GM19035 (cell line): ENCODE measurements at regions not wholly inside any gene's neighbourhood (a gene's known extent, or its start where the extent isn't known, plus 50 kb on each side); places are given as distances from the start of the nearest gene placed in this dataset.
"Not testable (repeated sequence)": the region's sequence is repeated elsewhere in the genome, so short reads cannot be mapped to it uniquely, and the experiment has no call there.

Experiments used
- ATAC-seq: cut with Tn5 transposase; IDR thresholded peaks from one replicate; pipeline ENCODE4 v1.9.1; 2021; ENCODE audit not compliant: unreplicated experiment

- not testable (repeated sequence) for ATAC-seq
Measured at GRCh38 chr11:100409267-100409666, 277.8 kb upstream of the ARHGAP42 start.

DNA sequence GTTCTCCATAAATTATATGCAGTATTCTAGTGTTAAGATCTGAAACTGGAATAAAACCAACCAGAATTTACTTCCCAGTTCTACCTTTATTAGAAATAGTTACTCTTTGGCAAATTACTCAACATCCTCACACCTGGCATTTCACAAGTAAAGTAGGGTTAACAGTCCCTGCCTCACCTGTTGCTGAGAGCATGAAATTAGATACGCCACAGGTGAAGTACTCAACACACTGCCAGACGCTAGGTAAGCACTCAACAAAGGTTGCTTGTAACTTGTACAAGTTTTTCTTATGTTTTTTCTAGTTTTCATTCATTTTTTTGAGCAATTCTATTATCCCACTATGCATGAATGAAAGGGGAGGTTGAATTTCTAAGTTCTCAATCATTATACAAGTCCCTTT is 267.6 kb upstream of the ARHGAP42 start:
- ATAC-seq = no peak

- ATAC-seq = no peak
Measured at GRCh38 chr11:100434821-100435641, 252.1 kb upstream of the ARHGAP42 start.

DNA sequence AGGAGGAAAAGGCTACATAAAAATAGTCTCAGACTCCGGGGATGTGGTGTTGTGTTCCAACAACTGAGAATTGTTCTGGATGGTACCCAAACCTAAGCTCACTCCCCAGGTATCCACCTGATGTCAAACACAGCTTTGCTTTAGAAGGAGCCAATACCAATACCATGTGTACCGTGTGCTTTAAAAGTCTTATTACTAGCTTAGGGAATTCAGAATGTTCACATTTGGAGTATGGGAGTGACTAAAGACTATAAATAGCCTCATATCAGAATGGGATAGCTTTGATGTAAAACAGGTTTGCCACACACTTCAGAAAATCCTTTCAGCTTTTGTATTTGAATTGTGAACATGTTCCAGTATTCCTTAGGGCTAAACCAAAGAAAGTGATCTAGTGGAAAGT is 248.7 kb upstream of the ARHGAP42 start:
- no peak for ATAC-seq

DNA sequence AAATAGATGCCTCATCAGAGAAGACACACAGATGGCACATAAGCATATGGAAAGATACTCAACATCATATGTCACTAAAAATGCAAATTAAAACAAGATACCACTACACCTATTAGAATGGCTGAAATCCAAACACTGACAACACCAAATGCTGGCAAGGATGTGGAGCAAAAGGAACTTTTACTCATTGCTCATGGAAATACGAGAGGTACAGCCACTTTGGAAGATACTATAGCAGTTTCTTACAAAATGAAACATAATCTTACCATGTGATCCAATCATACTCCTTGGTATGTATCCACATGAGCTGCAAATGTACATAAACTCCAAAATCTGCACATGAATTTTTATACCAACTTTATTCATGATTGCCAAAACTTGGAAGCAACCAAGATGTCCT is 246.0 kb upstream of the ARHGAP42 start:
- no peak for ATAC-seq

- no peak for ATAC-seq
Measured at GRCh38 chr11:100442017-100442416, 245.1 kb upstream of the ARHGAP42 start.

GRCh38 chr11:100445231-100445735 is 241.8 kb upstream of the ARHGAP42 start:
- ATAC-seq = no peak

- ATAC-seq = not testable (repeated sequence)
Measured at GRCh38 chr11:100451801-100452460, 235.2 kb upstream of the ARHGAP42 start.

- ATAC-seq = no peak
Measured at GRCh38 chr11:100459811-100460210, 227.3 kb upstream of the ARHGAP42 start.

- no peak for ATAC-seq
Measured at GRCh38 chr11:100460426-100460825, 226.7 kb upstream of the ARHGAP42 start.

GRCh38 chr11:100467821-100468508 is 219.1 kb upstream of the ARHGAP42 start:
- ATAC-seq = no peak

GRCh38 chr11:100469835-100470234 is 217.3 kb upstream of the ARHGAP42 start:
- ATAC-seq = no peak

GRCh38 chr11:100472727-100473389 is 214.2 kb upstream of the ARHGAP42 start:
- ATAC-seq = no peak

DNA sequence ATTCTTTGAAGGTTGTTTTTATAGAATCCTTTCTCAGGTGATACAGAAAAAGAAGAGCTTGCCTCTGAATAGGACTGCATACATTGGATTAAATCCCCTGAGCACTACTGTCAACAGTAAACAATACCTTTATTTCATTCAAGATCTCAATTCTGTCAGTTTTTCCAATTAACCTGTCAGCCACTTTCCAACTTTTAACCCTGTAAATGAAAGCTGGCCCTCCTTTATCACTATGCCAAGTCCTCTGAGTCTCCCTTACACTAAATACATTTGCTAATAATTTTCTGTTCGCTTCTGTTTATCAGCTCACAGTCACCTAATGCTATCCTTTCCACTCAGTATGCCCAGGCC is 213.7 kb upstream of the ARHGAP42 start:
- ATAC-seq = no peak

DNA sequence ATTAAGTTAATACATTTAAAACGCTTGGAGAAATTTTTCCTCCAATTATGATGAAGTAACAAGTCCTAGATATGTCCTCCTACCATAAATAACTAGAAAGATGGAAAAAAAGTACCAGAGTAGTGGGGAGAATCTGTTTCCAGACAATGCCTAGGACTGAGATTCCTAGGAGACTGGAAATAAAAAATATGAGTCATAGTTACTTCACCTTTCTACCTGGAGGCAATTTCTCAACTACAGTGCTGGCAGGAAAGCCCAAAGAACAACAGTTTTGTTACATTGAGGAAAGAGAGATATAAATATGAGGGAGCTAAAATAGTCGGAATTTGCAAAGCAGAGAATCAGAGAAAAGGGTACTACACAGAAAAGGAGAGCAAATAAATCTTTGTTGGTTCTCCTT is 202.1 kb upstream of the ARHGAP42 start:
- ATAC-seq = no peak

DNA sequence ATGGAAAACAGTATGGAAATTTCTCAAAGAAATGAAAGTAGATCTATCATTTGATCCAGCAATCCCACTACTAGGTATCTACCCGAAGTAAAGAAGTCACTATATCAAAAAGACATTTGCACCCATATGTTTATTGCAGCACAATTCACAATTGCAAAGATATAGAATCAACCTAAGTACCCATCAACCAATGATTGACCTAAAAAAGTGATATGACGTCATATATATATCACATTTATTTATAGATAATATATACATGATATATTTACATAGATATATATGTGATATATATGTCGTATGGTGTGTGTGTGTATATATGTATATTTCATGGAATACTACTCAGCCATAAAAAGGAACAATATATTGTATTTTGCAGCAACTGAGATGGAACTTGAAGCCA is 188.3 kb upstream of the ARHGAP42 start:
- ATAC-seq = no peak

- ATAC-seq = no peak
Measured at GRCh38 chr11:100501450-100501849, 185.6 kb upstream of the ARHGAP42 start.

DNA sequence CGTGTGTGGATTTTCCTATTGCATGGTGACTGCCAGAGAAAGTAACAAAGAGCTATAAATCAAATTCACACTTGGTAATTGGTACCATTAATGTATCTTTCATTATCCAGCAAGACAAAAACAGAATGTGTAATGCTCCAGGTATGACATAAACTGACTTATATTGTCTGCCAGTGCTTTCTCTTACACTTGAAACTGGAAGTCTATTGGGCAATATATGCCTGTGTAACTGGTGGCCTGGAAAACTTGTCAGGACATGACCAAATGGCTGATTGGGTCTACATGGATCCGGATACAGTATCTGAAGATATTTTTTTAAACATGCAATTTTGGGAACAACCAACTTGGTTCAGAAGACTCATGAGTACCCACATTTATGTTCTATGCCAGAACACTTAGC is 174.6 kb upstream of the ARHGAP42 start:
- no peak for ATAC-seq

- ATAC-seq = no peak
Measured at GRCh38 chr11:100515087-100515486, 172.0 kb upstream of the ARHGAP42 start.

- no peak for ATAC-seq
Measured at GRCh38 chr11:100525197-100525596, 161.9 kb upstream of the ARHGAP42 start.

DNA sequence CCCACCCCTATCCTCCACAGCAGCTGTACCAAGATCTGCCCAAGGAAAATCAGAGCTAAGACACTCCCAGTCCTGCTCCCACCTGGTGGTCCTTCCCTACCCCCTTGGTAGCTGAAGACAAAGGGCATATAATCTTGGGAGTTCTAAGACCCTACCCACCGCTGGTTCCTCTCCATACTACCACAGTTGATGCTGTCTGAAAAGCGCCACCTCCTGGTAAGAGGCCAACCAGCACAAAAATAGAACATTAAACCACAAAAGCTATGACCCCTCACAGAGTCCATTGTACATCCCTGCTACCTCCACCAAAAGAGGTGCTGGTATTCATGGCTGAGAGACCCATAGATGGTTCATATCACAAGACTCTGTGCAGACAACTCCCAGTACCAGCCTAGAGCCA is 161.5 kb upstream of the ARHGAP42 start:
- ATAC-seq = no peak
